ENCODE measurements at regions not wholly inside any gene's neighbourhood (a gene's known extent, or its start where the extent isn't known, plus 50 kb on each side); places are given as distances from the start of the nearest gene placed in this dataset.

GRCh38 chrX:125172531-125172930 lies 147.1 kb upstream of the TEX13C start:
- TF ChIP-seq CTCF (conservative IDR thresholded peaks at IDR 0.05 in 1 of 2, IDR thresholded peaks at IDR 0.05 in 1 of 2; ENCODE audit: extremely low read depth in 1 of 2, insufficient read depth in 1 of 2, low read depth in 1 of 2, low read length in 2 of 2) (no peak), EZH2 (IDR thresholded peaks at IDR 0.05; ENCODE audit: borderline replicate concordance, low read length) (no peak)

All from mammary epithelial cell (primary cell).